22Rv1 (cell line): ENCODE measurements at regions not wholly inside any gene's neighbourhood (a gene's known extent, or its start where the extent isn't known, plus 50 kb on each side); places are given as distances from the start of the nearest gene placed in this dataset.

Experiments
- CTCF ChIP-seq: fragments of 450-650 bp; IDR thresholded peaks from 2 replicates; pipeline ENCODE4 v1.5.1; 2017; ENCODE audit warnings: mild to moderate bottlenecking
- ZFX ChIP-seq: fragments of 450-650 bp; IDR thresholded peaks from 2 replicates; pipeline ENCODE4 v1.6.1; 2017; ENCODE audit warnings: antibody characterized with exemption, borderline replicate concordance

DNA sequence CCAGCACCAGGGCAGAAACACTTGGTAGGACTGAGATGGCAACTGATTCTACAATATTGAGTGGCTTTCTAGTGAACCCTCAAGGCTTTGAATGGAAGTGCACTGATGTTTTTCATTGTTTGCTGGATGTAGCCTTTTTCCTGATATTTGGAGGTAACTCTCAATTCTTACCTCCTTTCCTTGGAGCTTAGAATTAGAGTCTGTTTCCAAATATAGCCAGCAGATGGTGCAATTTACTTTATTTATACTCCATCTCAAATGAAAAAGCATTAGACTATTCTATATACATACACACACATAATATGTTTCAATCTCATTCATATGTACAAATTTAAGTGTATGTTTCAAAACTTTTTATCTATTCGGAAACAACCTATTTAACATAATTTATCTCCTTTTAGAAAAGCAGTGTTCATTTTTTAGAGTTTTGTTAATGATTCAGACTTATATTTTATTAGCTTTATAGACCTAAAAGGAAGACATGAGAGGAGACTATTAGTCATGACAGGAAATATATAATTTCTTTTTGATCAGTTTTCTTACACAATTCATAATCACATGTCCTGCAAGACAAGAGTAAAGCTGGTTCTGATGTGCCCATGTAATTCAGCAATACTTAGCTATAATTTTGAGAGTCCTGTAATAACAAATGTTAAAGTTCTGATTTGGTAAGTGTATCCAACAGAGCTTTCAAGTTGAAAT, 124.8 kb downstream of the NUP35 start:
- TF ChIP-seq CTCF (peak; percentile 72), ZFX (no peak)
